ENCODE measurements at regions not wholly inside any gene's neighbourhood (a gene's known extent, or its start where the extent isn't known, plus 50 kb on each side); places are given as distances from the start of the nearest gene placed in this dataset.

GRCh38 chr13:43979492-43979891, 99.8 kb downstream of the LACC1 start:
- TF ChIP-seq POLR2AphosphoS5 (IDR thresholded peaks at IDR 0.05; ENCODE audit: low read depth, low read length): no peak
- no peak for TF ChIP-seq POLR2A (IDR thresholded peaks at IDR 0.05; ENCODE audit: low read depth, low read length)
- no peak for TF ChIP-seq TAF1 (IDR thresholded peaks at IDR 0.05; ENCODE audit: borderline replicate concordance, low read depth, low read length)

All from GM12892 (cell line).